K562 (cell line): ENCODE measurements at regions not wholly inside any gene's neighbourhood (a gene's known extent, or its start where the extent isn't known, plus 50 kb on each side); places are given as distances from the start of the nearest gene placed in this dataset.

ENCODE experiments used
- CTBP1 ChIP-seq: fragments of 450-650 bp; IDR thresholded peaks from 2 replicates; pipeline ENCODE4 v1.6.1; 2016; ENCODE audit warnings: borderline replicate concordance
- FOXK2 ChIP-seq, 2 experiments: fragments of 450-650 bp; IDR thresholded peaks in 1 of 2; conservative IDR thresholded peaks in 1 of 2; 2 replicates each; pipeline ENCODE4 v1.6.1; 2016; ENCODE audit warnings: low read depth in 2 of 2, mild to moderate bottlenecking in 1 of 2
- TAL1 ChIP-seq: fragments of 450-650 bp; IDR thresholded peaks from 2 replicates; pipeline ENCODE4 v1.6.1; 2016; ENCODE audit warnings: mild to moderate bottlenecking
- TF ChIP-seq, protein P1 (sequence below), 2 experiments: fragments of 450-650 bp in 1 of 2; sonication (generic) in 1 of 2; formaldehyde crosslinking in 1 of 2; IDR thresholded peaks in 1 of 2; conservative IDR thresholded peaks in 1 of 2; 2 replicates each; pipeline versions ENCODE4 v1.6.1 to v1.8.1; 2016 to 2023; ENCODE audit warnings: mild to moderate bottlenecking in 2 of 2, moderate library complexity in 2 of 2, inconsistent platforms in 1 of 2, missing genetic modification reagents in 1 of 2
- TF ChIP-seq, protein P2 (sequence below): conservative IDR thresholded peaks from 2 replicates; pipeline ENCODE4 v1.6.1; 2011; ENCODE audit warnings: low read depth, mild to moderate bottlenecking, low read length; ENCODE audit not compliant: control insufficient read depth
- TF ChIP-seq, protein P3 (sequence below), 3 experiments: IDR thresholded peaks in 2 of 3; conservative IDR thresholded peaks in 1 of 3; 2 replicates each; pipeline ENCODE4 v1.5.1; 2011 to 2012; ENCODE audit warnings: low read length in 3 of 3, mild to moderate bottlenecking in 3 of 3, control low read depth in 2 of 3, improper control_type of control experiment in 1 of 3, inconsistent platforms in 1 of 3, low read depth in 1 of 3, mixed read lengths in 1 of 3, moderate library complexity in 1 of 3; ENCODE audit not compliant: insufficient read depth in 2 of 3

DNA sequence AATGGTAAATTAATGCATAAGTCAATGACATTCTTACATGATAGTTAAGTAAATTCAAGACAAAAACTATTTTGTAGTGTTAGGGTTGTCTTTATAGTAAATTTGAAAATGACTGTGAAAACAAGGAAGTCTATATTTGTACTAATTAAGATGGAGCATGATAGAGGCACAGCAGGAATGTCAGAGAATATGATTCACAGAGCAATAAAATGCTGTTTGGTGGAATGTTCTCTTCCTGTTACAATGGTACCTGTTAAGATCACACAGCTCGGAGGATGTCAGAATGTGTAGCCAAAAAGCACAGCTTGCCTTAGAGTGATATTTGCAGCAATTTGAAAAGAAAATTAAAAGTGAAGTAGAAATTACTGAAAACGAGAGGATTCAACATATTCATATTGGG, 2339.7 kb upstream of the RAG2 start:
- TF ChIP-seq CTBP1 = no peak
- TF ChIP-seq, protein P1, sequence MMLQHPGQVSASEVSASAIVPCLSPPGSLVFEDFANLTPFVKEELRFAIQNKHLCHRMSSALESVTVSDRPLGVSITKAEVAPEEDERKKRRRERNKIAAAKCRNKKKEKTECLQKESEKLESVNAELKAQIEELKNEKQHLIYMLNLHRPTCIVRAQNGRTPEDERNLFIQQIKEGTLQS (IDR thresholded peaks at IDR 0.05) = no peak
- TF ChIP-seq, protein P1 (CRISPR knock-in tag; conservative IDR thresholded peaks at IDR 0.05) = no peak
- no peak for TF ChIP-seq FOXK2 (conservative IDR thresholded peaks at IDR 0.05 in 1 of 2, IDR thresholded peaks at IDR 0.05 in 1 of 2; ENCODE audit: low read depth in 2 of 2)
- TF ChIP-seq, protein P2, sequence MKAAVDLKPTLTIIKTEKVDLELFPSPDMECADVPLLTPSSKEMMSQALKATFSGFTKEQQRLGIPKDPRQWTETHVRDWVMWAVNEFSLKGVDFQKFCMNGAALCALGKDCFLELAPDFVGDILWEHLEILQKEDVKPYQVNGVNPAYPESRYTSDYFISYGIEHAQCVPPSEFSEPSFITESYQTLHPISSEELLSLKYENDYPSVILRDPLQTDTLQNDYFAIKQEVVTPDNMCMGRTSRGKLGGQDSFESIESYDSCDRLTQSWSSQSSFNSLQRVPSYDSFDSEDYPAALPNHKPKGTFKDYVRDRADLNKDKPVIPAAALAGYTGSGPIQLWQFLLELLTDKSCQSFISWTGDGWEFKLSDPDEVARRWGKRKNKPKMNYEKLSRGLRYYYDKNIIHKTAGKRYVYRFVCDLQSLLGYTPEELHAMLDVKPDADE = no peak
- TF ChIP-seq TAL1 = no peak
- TF ChIP-seq, protein P3, sequence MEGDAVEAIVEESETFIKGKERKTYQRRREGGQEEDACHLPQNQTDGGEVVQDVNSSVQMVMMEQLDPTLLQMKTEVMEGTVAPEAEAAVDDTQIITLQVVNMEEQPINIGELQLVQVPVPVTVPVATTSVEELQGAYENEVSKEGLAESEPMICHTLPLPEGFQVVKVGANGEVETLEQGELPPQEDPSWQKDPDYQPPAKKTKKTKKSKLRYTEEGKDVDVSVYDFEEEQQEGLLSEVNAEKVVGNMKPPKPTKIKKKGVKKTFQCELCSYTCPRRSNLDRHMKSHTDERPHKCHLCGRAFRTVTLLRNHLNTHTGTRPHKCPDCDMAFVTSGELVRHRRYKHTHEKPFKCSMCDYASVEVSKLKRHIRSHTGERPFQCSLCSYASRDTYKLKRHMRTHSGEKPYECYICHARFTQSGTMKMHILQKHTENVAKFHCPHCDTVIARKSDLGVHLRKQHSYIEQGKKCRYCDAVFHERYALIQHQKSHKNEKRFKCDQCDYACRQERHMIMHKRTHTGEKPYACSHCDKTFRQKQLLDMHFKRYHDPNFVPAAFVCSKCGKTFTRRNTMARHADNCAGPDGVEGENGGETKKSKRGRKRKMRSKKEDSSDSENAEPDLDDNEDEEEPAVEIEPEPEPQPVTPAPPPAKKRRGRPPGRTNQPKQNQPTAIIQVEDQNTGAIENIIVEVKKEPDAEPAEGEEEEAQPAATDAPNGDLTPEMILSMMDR (IDR thresholded peaks at IDR 0.05 in 2 of 3, conservative IDR thresholded peaks at IDR 0.05 in 1 of 3; ENCODE audit: insufficient read depth in 2 of 3, low read depth in 1 of 3, low read length in 3 of 3) = no peak
